HEK293T (cell line): ENCODE measurements at regions not wholly inside any gene's neighbourhood (a gene's known extent, or its start where the extent isn't known, plus 50 kb on each side); places are given as distances from the start of the nearest gene placed in this dataset.

ENCODE experiments used
- ARNT ChIP-seq: fragments of 450-650 bp; IDR thresholded peaks from 2 replicates; pipeline ENCODE4 v1.6.1; 2017; ENCODE audit warnings: mild to moderate bottlenecking
- FOXA1 ChIP-seq: fragments of 450-650 bp; IDR thresholded peaks from 2 replicates; pipeline ENCODE4 v1.6.1; 2016; ENCODE audit warnings: mild to moderate bottlenecking
- L3MBTL2 ChIP-seq: fragments of 450-650 bp; conservative IDR thresholded peaks from 2 replicates; pipeline ENCODE4 v1.6.1; 2016; ENCODE audit warnings: mild to moderate bottlenecking
- LEF1 ChIP-seq: fragments of 450-650 bp; IDR thresholded peaks from 2 replicates; pipeline ENCODE4 v1.6.1; 2017; ENCODE audit warnings: mild to moderate bottlenecking, borderline replicate concordance
- SP1 ChIP-seq: fragments of 450-650 bp; IDR thresholded peaks from 2 replicates; pipeline ENCODE4 v1.6.1; 2017
- SUZ12 ChIP-seq: fragments of 450-650 bp; IDR thresholded peaks from 2 replicates; pipeline ENCODE4 v1.6.1; 2016; ENCODE audit warnings: mild to moderate bottlenecking
- TARDBP ChIP-seq: fragments of 450-650 bp; IDR thresholded peaks from 2 replicates; pipeline ENCODE4 v1.6.1; 2016
- ZNF384 ChIP-seq: fragments of 450-650 bp; IDR thresholded peaks from 2 replicates; pipeline ENCODE4 v1.6.1; 2016
- TF ChIP-seq, protein P1 (sequence below): fragments of 450-650 bp; IDR thresholded peaks from 2 replicates; pipeline ENCODE4 v1.6.1; 2016

DNA sequence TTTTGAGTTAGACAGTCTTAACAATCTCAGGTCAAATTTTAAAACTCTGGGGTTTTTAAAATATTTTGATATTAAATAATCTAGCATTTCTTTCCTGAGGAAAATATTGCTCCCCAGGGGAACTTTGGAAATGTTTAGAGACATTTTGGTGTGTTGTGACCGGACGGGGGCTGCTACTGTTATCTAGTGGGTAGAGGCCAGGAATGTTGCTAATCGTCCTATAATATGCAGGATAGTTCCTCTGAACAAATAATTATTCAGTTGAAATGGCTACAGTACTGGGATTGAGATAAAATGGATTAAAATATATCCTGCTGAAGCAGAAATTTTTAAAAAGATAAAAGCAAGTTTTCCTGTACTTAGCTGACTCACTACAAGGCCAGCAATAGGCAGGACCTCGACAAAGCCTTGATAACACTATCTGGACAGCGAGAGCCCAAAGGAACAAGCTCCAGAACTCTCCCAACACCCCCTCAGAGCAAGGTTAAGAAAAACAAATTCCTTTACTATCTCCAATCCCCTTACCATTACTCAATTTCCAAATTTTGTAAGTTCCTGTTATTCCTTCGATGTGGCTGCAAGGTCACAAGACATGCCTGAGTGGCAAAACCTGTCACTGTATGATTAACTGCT is 1407.4 kb downstream of the SUCLG1 start:
- TF ChIP-seq TARDBP (no peak), SP1 (no peak), FOXA1 (no peak), ZNF384 (no peak), LEF1 (no peak), SUZ12 (no peak), ARNT (no peak), L3MBTL2 (no peak)
- TF ChIP-seq, protein P1, sequence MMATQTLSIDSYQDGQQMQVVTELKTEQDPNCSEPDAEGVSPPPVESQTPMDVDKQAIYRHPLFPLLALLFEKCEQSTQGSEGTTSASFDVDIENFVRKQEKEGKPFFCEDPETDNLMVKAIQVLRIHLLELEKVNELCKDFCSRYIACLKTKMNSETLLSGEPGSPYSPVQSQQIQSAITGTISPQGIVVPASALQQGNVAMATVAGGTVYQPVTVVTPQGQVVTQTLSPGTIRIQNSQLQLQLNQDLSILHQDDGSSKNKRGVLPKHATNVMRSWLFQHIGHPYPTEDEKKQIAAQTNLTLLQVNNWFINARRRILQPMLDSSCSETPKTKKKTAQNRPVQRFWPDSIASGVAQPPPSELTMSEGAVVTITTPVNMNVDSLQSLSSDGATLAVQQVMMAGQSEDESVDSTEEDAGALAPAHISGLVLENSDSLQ: no peak
